Breast epithelium (tissue), 3 donors: ENCODE measurements at regions not wholly inside any gene's neighbourhood (a gene's known extent, or its start where the extent isn't known, plus 50 kb on each side); places are given as distances from the start of the nearest gene placed in this dataset.

ENCODE experiments used
- CTCF ChIP-seq, 3 donors: fragments of 450-650 bp; IDR thresholded peaks; one replicate each; pipeline ENCODE4 v1.5.1; 2016 to 2017; ENCODE audit warnings: antibody characterized with exemption in 3 of 3, mild to moderate bottlenecking in 3 of 3, moderate library complexity in 3 of 3
- POLR2A ChIP-seq: fragments of 450-650 bp; IDR thresholded peaks from one replicate; pipeline ENCODE4 v1.6.1; 2016; ENCODE audit warnings: antibody characterized with exemption, mild to moderate bottlenecking, moderate library complexity
- POLR2AphosphoS5 ChIP-seq, 3 donors: sonication (generic); formaldehyde crosslinking; IDR thresholded peaks; one replicate each; pipeline ENCODE4 v1.6.1; 2017; ENCODE audit warnings: antibody characterized with exemption in 3 of 3

DNA sequence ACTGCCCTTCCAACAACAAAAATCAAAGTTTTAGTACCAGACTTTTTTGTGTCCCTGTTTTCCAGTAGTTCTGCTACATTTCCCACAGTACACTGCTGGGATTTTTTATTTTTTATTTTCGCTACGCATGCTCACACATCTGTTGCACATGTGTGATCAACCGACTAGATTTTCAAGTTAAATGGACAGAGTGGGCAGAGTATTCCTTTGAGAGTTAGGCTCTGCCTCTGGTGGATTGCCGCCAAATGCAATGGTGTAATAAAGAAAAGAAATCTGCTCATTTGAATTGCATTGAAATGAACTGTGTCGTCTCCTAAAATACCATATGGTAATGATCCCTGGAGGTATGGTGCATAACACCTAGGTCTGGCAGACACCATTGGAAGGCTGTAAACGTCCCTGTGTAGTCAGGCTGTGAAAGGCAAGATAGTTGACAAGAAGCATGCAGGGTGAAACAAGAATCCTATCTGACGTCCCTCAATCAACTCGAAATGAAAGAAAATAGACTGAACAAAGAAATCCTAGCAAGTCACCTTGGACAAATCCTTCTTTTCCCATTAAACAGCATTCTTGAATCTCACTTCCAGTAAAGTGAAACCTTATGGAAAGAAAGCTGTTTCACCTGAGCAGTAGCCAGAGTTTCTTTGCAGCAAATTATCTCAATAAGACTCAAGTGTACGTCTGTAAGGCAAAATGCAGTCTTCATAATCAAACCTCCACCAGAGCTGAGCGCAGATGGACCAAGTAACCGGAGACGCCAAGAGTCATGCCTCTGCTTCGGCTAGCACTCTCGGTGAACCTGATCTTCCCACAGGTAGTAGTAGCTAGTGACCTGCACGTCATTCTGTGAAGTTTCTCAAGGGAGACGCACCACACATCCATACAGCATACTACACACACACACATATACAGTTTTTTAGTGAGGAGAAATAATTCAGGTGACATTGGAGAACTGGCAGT lies 357.3 kb downstream of the CRPPA start:
- no peak for TF ChIP-seq POLR2A
- TF ChIP-seq CTCF (IDR thresholded peaks at IDR 0.05) = no peak
- TF ChIP-seq POLR2AphosphoS5 (IDR thresholded peaks at IDR 0.05) = no peak
